D721Med (cell line): ENCODE measurements at regions not wholly inside any gene's neighbourhood (a gene's known extent, or its start where the extent isn't known, plus 50 kb on each side); places are given as distances from the start of the nearest gene placed in this dataset.

Source experiments
- DNase-seq: peaks from one replicate; pipeline ENCODE4 v3.0.0; 2011; ENCODE audit warnings: low spot score; ENCODE audit not compliant: insufficient read length
- FAIRE-seq: peaks from 2 replicates; lab custom pipeline; 2011; peaks lifted over from hg19 to GRCh38; lab: Jason Lieb, UNC
- TF ChIP-seq, protein P1 (sequence below): IDR thresholded peaks from 2 replicates; pipeline ENCODE4 v1.5.1; 2012; ENCODE audit warnings: mild to moderate bottlenecking, control low read depth; ENCODE audit not compliant: insufficient read depth; ENCODE audit errors: missing control alignments

DNA sequence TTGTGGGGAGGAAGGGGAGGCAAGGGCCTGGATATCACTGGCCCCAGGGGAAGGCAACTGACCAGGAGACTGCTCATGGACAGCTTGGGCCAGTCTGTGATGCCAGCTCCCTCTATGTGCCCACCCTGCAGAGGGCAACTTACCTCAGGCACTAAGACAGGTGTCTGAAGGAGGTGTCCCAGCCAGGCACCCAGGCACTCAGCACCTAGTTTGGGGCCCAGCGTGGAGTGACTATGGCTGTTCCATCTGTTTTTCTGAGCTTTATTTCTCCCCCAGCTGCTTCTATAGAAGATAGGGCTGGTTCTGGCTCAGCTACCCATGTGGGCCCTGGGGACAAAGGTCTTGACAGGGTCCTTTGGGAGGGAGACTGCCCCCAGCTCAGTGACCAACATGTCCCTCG is 150.6 kb upstream of the PCBD1 start:
- TF ChIP-seq, protein P1, sequence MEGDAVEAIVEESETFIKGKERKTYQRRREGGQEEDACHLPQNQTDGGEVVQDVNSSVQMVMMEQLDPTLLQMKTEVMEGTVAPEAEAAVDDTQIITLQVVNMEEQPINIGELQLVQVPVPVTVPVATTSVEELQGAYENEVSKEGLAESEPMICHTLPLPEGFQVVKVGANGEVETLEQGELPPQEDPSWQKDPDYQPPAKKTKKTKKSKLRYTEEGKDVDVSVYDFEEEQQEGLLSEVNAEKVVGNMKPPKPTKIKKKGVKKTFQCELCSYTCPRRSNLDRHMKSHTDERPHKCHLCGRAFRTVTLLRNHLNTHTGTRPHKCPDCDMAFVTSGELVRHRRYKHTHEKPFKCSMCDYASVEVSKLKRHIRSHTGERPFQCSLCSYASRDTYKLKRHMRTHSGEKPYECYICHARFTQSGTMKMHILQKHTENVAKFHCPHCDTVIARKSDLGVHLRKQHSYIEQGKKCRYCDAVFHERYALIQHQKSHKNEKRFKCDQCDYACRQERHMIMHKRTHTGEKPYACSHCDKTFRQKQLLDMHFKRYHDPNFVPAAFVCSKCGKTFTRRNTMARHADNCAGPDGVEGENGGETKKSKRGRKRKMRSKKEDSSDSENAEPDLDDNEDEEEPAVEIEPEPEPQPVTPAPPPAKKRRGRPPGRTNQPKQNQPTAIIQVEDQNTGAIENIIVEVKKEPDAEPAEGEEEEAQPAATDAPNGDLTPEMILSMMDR, result no peak
- FAIRE-seq, result no peak
- DNase-seq, result no peak

DNA sequence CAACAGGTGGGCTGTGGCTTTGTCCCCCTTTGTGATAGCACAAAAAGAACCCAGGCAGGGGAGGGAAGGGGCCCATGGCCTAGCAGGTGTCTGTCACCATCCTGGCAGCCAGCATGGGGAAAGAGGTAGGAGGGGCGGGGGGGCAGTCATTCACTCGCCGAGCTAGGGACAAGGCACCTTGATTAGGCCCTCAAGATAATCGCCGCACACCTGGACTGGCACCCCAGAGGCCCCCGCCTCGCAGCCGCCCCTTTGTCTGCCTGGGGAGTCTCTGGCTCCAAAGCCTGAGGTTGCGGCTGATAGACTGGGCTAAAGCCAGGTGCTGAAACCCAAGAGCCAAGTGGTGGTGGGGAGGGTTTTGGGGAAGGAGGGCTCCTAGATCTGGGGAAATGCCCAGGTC is 151.2 kb upstream of the PCBD1 start:
- FAIRE-seq (no peak), DNase-seq (no peak)
- TF ChIP-seq, protein P1, result no peak

DNA sequence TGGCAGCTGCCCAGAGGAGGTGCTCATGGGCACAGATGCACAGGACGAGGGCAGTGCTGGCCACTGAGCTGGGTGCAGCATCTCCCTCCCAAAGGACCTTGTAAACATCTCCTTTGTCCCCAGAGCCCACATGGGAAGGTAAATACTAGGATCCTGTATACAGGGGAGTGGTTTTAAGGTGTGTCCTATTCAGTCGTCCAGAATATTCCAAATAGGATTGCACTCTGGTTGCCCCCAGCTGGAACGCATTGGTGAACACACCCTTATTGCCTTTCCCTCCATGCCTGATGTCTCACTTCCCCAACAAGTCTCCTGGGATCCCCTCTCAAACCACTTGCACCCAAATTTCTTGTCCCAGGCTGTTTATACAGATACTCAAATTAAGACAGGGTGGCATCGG is 152.0 kb upstream of the PCBD1 start:
- FAIRE-seq (no peak), DNase-seq (no peak)
- TF ChIP-seq, protein P1, result no peak

DNA sequence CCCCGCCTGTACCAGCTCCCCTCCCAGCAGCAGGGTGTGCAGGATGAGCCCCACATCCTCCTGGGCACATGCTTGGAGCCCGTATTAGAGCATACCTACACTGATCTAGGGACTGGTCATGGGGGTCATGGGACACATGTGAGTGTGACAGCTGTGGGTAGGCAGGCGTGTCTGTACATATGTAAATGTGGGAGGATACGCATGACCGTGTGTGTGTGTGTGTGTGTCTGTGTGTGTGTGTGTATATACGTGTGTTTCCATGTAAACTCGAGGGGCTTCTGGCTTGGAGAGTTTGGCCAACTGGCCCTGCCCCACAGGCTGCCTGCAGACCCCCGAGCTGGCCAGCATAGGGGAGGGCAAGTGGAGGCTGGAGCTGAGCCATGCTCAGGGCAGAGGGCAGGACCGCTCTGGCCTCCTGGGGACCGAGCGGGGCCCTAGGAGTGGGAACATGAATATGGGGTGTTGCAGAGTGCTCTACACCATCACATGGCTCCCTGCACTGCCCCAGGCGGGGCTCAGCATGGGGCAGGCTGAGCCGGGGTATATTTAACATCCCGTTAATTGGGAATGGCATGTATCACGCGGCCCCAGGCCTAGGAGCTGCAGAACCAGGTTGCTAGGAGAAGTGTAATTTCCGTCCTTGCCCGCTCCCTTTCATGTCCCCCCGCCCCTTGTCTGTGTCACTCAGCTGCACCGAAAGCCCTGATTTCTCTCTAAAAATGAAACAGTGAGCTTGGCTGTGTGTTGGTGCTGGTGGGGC is 152.7 kb upstream of the PCBD1 start:
- TF ChIP-seq, protein P1, result no peak
- DNase-seq (no peak), FAIRE-seq (no peak)

DNA sequence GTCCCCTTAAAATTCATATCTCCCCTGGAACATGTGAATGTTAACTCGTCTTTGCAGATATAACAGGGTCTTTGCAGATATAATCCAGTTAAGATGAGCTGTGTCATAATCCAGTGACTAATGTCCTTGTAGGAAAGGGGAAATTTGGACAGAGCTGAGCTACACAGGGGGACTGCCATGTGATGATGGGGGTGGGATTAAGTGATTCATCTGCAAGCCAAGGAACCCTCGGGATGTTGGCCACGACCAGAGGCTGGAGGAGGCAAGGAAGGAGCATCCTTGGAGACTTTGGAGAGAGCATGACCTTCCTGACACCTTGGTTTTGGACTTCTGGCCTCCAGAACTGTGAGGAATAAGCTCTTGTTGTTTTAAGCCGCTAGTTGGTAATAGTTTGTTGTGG is 153.9 kb upstream of the PCBD1 start:
- TF ChIP-seq, protein P1, result no peak
- no peak for DNase-seq
- no peak for FAIRE-seq

DNA sequence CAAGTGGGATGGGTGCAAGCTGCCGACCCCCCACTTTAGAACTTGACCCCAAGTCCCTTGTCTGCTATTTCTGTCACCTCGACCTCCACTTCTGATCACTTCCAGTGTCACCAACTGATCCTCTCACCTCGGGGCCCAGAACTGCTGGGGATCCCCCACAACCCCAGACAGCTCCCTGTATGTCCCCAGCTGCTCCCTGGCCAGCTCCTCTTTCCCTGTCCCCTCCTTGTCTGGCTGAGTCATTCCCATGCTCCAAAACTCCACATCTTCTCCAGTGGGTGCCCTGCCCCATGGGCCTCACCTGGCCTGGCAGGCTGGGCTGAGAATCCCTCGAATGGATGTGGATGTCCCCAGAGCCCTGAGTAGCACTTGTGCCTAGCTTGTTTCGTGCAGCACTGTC is 154.3 kb upstream of the PCBD1 start:
- DNase-seq (no peak), FAIRE-seq (no peak)
- TF ChIP-seq, protein P1, result no peak

DNA sequence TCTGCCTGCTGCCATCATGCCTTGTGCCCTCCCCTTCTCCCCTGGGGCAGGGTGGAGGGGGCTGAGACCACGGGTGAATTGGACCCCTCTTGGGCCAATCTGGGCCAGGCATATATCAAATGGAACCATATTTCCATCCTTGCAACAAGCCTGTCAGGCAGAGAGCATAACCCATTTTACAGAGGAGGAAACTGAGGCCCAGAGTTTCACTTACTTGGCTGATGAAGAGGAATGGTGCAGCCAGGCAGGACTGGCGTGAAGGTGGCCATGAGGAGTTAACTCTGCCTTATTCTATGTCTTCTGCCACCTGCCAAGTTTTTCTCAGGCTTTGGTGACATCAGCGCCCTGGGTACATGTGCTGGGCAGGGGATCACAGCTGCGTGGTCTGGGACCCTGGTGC is 155.5 kb upstream of the PCBD1 start:
- TF ChIP-seq, protein P1, result no peak
- DNase-seq, result no peak
- FAIRE-seq, result no peak
